Stimulated activated CD4-positive, alpha-beta T cell treated with anti-CD3 and anti-CD28 coated beads, Interleukin-1b, Interleukin-23, amount 100 ng/mL, for 1 hour (primary cell): ENCODE measurements at regions not wholly inside any gene's neighbourhood (a gene's known extent, or its start where the extent isn't known, plus 50 kb on each side); places are given as distances from the start of the nearest gene placed in this dataset.
"Not testable (repeated sequence)": the region's sequence is repeated elsewhere in the genome, so short reads cannot be mapped to it uniquely, and the experiment has no call there.

Experiments
- DNase-seq, 2 donors: peaks; one replicate each; pipeline ENCODE4 v3.0.0-alpha.2; 2020; ENCODE audit warnings: low read depth in 2 of 2

DNA sequence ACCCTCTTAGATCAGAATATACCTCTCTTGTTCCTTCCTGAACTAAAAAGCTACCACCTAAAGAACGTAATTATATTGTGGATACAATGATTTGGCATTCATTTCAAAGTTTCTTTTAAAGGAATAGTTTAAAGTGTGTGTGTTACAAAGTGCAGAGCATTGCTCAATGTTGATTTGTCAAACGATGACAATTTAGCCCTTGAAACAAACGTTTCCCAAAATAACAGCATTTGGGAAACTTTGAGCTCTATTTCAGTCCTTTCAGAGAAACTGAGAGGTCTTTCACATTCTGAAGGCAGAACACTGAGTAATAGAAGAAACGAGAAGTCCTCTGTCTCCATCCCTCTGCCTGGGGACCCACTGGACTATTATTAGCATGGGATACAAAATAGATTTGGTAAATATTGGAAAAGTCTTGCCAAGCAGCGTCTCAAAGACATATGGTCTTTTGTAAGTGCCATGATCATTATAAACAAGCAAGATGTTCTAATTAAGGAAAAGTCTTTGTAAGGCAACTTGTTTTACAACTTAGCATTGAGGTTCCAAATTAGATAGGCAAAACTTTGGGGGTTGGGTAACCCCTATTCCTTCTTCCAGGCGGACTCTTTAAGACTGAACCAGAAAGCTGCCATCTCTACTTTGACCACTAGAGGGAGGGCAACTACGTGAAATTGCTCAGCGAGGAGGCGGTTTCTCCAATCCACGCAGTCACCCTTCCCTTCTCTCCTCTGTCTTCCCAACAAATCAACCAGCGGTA is 208.8 kb downstream of the RNF144B start:
- DNase-seq: no peak

DNA sequence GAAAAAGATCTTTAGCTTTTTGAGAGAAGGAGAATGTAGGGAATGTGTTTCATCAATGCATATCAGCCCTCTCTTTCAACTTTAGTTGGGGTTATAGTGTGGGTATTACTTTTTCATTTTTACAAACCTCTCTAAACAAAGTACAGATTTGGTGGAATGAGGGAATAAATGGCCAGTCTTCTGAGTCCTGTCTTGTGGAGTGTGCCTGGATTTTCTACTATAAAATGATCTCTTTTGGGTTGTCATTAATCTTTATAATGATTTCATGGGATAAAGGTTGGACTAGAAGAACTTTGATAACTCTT is 209.3 kb downstream of the RNF144B start:
- no peak for DNase-seq

DNA sequence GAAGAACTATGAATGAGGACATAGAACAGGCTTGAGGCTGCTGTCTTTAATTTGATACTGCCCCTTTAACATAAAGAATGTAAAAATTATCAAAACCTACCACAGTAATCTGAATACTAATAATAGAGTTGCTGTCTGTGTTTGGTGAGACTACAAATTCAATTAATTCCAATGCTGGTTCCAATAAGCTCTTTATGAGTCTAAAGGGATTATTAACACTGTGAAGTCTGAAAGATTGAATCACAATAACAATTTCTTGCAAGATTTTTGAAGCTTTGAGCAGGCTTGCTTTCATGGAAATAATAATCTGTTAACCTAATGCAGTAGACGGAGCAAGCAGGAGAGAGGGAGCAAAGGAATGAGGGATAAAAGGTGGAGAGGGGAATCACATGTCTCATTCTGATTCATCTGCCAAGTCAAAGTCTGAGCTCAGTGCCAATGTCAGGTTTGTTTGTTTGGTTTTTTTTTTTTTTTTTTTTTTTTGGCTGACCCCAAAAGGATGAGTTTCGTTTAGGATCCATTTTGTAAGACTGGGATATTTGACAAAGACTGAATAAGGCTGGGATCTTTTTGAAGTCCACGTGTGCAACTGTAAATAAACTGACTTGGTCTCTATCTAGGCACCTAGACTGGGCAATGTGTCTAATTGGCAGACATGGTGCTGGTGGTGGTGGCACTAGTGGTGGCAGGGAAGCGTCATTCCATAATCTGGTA is 211.6 kb downstream of the RNF144B start:
- no peak for DNase-seq

DNA sequence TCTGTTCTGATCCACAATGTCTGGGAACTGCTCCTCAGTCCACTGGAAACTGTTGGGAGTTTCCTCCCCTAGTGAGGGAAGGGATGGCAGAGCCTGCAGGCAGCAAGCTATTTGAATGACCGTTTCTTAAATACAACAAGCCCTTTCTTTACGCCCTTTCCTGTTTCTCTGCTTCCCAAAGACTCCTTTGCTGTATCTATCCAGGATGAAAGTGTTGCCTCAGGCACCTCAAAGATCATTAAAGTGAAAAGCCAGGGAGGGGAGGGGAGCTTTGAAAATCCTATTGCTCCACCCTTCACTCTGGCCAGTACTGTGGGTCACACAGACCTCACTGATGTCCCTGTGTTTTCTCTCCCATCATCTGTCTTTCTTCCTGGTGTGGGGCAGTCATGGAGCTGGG is 213.1 kb downstream of the RNF144B start:
- no peak for DNase-seq

DNA sequence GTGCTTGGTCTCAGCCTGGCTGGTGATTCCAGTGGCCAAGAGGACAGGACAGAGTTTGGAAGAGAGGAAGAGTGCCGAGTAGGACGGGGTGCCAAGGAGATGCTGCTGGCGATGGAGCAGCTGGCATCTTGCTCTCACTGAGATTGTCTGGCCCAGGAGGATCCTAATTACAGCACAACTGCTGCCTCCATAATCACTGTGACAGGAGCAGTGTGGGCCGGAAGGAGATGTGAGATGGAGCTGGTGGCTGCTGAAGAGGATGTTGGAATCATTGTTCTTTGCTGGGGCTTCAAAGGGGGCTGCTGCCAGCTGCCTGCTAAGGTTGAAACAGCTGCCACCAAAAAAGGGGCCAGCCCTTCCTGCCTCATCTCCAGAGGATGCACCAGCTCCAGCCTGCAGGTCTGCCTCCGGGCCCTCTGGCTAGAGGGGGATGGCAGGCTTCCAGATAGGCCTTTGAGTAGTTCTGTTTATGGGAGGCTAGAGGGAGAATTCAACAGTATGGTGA is 214.4 kb downstream of the RNF144B start:
- no peak for DNase-seq

DNA sequence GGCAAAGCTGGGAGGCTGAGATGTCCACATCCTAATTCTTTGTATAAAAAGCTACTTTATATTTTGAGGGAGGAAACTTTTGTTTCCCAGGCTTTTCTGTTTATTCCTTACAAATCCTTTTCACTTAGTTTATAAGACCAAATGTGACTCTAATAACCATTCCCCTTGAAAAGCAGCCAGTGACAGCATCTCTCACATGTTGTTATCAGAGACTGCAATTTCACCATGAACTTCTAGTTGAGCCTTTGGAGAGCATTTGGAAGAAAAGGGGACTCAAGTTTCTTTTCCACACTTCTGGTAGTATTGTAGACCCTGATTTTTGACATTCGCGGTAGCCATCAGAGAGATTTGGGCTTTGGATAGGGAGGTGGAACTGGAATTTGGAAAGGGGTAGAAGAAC is 215.8 kb downstream of the RNF144B start:
- no peak for DNase-seq

DNA sequence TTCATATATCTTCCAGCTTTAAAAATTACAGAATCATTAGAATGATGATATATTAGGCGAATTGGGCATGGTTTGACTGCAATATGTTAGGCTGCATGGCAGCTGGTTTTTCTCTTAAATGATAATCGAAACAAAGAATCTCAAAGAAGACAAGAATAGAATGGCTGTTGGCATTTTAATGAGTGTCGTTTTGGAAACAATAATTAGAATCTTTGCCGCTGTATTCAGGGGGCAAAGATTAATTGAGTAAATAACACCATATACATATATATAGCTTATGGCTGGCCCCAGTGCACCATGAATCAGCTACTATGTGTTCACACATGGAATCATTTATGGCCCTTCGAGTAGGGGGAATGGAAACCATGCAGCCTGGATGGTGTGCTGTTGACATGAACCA is 216.2 kb downstream of the RNF144B start:
- DNase-seq: no peak

DNA sequence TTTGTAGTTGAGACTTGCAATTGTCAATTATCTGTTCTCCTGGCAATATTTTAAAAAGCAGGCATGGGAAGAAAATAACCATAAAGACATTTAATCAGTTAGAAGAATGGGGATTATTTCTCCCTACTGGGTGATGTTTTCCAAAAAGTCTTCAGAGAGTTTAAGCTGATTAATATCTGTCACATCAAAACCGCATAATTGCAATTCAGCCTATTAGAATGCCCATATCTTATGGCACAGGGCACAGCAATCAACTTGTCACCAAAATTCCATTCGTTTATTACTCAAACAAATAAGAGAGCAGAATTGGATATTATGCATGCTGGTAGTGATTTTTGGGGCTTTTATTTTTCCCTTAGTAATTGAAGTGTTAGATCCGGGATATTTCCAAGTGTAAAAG is 218.7 kb downstream of the RNF144B start:
- no peak for DNase-seq

DNA sequence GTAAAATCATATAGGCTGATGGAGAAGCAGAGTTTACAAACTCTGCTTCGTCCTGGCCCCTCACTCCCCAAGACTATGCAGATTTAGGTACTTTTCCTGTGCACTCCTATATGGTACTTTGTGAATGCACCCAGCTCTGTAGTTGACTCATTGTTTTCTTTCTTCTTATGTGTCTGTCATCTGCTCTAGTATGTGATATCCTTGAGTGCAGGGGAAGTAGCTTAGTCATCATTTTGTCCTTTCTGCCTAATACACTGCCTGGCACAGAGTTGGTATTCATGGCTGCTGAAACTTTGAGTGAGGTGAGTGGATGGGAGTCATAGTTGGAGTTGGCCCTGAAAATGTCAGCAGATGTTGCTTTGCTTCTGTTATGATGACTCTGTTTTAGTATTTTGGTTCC is 222.6 kb downstream of the RNF144B start:
- no peak for DNase-seq

DNA sequence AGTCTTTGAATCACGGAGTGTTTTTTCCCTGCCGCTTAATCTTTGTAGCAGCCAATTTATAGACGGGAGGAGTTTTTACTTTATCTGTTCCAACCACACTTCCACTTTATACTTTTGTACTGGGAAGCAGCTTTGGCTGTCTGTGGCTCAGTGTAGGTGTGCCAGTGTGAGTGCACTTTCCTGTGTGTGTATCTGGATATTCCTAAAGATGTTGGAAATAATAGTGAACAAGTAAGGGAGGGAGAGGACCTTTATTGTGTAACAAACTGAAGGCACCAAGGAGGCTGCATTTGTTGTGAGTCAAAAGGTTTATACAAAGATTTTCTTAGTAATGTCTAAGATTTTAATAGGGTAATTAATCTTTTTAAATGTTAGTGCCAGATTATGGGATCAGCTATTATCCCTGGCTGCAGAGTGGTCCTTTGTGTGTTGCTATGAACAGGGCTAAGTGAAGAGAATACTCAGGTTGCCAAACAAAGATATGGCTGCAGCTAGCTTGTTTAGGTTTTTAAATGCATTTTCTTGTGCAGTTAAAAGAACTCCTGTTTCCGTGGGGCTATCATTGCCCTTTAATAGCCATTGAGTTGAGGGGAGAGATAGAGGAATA is 226.3 kb downstream of the RNF144B start:
- DNase-seq: no peak

DNA sequence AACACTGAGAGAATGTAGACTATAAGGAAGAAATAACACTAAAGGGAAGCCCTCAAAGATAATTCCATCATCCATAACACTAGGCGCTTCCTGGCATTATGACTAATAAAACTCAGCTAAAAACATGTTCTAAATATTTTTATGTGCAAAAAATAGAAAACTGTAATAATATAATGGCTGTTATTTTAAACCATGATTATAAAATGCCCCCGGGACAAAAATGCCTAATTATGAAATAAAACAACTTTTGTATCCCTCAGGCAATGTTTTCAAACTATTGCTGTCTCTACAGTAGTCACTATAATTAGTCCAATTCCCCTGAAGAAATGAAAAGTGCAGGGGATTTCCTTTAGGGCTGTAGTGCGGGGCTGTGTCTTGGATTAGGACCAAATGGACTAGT is 242.4 kb downstream of the RNF144B start:
- no peak for DNase-seq

DNA sequence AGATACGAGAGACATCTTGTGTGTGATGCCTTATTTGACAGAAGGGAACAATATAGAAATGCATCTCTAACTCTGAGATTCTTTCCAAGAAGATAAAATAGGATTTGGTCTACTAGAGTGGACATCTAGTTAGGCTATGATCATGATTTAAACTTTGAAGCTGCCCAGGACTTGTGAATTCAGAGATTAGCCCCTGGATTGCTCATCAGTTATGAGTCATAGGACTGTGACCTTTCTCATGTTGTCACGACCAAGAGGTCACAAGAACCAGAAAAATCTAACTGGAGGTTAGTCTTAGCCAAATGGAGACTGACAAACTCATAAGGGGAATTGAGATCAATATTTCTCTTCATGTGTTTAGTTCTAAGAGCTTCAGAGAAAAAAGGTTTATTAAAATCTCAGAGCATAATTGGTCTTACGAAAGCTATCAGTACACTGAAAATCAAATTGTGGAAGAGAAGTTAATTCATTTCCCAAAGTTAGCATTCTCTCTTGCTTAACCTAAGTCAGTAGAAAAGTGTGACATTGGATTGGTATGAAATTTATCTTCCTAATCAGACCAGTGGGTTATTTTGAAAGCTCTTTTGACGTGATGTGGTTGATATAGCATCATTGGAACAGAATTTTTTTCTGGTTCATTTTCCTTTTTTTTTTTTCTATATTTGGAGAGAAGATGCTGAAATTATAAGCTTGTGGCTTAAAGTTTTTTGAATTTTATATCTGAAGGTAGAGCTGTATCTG is 245.7 kb downstream of the RNF144B start:
- no peak for DNase-seq

DNA sequence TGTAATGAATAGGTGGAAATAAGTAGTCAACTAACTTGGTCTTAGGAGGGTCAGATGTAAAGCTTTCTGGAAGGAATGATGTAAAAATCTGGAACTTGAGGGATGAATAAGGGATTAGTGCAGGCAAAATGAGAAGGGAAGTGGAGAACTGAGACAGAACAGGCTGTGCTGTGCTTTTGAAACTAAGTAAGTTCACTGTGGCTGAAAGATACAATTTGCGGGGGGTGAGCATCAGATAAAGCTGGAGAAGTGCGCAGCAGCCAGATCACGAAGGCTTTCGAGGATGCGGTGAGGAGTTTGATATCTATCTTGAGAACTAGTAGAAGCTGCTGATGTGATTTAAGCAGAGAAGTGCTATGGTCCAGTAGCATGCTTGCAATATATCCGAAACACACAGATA is 247.8 kb downstream of the RNF144B start:
- DNase-seq: no peak

DNA sequence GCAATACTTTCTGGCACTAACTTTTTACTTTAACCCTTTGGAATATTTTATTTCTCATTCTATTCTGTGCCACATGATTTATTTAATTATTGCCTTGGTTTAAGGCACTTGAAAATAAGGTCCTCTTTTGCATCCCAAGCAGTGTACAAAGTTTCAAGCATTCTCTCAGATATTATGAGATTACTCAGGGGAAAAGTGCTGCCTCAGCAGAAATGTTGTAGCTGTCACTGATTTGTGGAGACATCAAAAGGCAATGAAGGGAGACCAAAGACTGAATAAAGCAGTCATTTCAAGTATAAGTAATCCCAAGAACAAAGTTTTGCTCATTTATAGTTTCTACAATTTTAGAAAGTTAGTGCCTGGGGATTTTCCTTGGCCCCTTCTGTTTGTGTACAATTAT is 253.0 kb downstream of the RNF144B start:
- DNase-seq: no peak

DNA sequence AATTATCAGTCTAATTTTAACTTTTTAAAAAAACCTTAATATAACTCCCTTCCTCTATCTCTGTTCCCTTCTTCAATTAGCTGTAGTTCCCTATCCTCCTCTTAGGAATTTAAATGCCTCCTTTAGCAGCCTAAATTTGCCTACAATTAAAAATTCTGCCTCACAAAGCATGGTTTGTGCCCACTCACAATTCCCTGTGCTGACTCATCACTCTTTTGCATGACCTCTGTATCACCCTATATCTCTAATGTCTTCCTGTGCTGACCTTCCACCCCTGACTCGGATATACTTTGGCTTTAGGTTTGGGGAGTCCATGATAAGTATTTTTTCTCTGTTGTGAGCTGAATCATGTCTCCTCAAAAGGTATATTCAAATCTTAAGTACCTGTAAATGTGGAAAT is 253.6 kb downstream of the RNF144B start:
- no peak for DNase-seq

DNA sequence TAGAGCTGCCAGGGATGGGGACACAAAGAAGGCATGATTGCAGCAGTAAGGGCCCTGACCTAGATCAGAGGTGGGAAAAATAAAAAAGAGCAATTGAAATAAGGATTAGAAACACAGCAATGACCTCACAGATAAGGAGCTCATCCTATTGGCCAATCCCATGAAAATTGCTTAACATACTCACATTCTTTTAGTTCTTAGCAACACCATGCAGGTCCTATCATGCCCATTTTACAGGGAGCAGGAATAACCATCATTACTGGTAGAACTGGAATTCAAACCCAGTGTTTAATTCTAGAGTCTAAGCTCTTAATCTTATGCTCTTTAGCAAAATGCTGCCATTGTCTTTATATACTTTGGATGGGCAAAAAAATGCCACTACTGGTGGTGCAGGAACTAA is 267.7 kb downstream of the RNF144B start:
- no peak for DNase-seq

DNA sequence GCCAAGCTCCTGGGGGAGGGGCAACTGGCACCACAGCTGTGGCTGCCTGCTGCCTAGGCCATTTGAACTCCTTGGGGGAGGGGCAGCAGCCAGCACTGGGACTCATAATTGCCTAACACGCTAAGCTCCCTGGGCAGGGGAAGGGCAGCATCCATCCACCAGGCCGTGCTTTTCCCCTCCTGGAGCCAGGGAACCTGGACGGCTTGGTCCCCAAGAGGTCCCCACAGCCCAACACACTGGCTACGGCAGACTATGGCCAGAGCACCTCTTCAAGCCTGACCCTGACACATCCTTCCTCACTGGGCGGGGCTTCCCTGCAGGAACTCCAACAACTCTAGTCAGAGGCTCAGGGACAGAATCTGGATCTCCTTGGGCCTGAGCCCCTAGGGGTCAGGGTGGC is 269.4 kb downstream of the RNF144B start:
- DNase-seq: no peak

DNA sequence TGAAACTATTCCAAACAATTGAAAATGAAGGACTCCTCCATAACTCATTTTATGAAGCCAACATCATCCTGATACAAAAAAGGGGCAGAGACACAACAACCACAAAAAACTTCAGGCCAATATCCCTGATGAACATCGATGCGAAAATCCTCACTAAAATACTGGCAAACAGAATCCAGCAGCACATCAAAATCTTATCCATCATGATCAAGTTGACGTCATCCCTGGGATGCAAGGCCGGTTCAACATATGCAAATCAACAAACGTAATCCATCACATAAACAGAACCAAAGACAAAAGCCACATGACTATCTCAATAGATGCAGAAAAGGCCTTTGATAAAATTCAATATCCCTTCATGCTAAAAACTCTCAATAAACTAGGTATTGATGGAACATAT is 272.8 kb downstream of the RNF144B start:
- not testable (repeated sequence) for DNase-seq

DNA sequence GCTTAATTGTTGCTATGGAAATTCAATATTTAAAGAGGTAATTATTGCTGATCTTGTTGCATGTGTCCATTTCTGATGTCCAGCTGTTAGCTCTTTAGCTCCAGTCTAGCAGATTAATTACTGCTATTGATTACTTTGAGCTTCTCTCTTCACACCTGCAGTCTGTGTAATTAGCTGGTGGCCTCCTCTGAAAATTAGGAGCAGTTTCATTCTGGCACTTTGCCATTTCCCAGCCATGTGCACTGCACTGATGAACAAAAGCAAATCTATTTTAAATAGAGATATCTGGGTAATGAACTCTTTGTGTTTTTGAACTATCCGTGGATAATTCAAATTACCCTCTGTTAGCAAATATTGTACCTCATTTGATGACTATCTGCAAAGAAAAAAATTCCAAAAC is 275.9 kb downstream of the RNF144B start:
- DNase-seq: no peak

DNA sequence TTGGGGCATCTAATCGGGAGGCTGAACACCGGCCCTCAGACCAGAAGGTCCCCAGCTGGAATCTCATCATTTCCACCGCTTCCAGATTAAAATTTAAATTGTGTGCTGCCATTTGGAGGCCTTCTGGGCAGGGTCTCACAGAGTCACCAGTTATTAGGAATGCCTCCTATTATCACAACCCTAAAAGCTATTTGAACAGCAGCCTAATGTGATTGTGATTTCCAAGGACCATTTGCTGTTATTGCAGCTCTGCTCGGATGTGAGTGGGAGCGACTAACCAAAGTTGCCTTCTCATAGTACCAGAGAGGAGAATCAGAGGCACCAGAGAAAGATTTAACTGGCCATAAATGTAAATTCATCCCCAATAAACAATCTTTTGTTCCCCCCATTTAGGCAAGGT is 277.3 kb downstream of the RNF144B start:
- no peak for DNase-seq

DNA sequence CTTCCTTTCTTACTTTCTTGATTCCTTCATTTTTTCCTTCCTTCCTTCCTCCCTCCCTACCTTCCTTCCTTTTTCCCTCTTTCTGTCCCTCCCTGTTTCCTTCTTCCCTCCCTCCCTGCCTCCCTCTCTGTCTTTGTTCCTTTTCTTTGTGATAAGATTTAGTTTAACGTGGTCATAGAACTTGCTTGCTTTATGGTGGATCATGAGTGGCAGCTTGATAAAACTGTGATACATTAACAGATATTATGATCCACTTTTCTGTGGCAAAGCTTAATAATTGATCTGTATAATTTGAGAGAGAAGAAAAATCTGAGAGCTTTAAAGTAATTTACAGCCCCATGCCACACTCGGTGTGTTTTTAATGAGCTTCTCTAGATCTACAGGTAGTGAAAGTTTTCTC is 280.5 kb downstream of the RNF144B start:
- DNase-seq: no peak

DNA sequence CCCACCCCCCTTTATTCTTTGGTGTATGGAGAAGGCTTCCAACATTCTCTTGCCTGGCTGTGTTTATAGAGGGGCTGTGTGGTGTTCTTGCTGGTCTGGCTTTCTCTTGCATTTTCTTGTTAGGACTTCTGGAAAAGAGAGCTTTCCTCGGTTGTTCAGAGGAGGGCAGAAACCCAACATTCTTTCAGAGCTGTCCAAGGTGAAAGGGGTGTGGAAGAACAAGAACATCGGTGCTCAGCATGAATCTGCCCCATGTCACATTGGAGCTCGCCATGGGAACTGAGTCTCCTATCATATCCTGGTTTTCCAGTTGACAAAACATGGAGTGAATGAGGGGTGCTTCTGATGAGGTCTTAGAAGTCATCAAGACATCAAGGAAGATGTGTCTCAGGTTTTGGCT is 281.8 kb downstream of the RNF144B start:
- no peak for DNase-seq

DNA sequence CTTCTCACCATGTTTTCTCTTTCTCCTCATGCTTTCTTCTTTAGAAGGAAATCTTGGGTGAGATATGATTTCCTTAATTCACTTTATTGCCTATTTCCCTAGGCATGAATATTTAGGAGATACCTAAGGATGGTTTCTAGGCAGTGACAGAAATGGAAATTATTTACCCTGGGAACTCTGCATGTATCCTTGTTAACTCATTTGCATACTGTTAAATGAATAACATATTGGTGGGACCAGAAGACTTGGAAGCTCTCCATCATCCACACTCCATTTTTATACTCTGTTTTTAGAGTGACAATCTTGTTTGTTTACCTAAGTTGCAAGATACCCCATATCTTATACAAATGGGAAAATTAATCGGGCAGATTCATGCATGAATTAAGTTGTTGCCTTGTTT is 285.7 kb downstream of the RNF144B start:
- DNase-seq: no peak
